Lower lobe of right lung (tissue), 2 donors: ENCODE measurements at regions not wholly inside any gene's neighbourhood (a gene's known extent, or its start where the extent isn't known, plus 50 kb on each side); places are given as distances from the start of the nearest gene placed in this dataset.

Experiments used
- ATAC-seq, 2 donors: fragments of 200-7000 bp; cut with Tn5 transposase; one replicate each; pipeline ENCODE4 v1.9.1; 2020 to 2022; ENCODE audit warnings: mild to moderate bottlenecking in 2 of 2, moderate library complexity in 2 of 2
- DNase-seq: peaks from one replicate; pipeline ENCODE4 v3.0.0-alpha.2; 2020
- H3K27ac ChIP-seq: fragments of 200-600 bp; one replicate; pipeline ENCODE4 v1.8.0; 2022
- H3K27me3 ChIP-seq: fragments of 200-600 bp; one replicate; pipeline ENCODE4 v1.8.0; 2022; ENCODE audit warnings: low read depth
- H3K36me3 ChIP-seq: fragments of 200-600 bp; one replicate; pipeline ENCODE4 v1.8.0; 2022; ENCODE audit warnings: mild to moderate bottlenecking
- H3K4me1 ChIP-seq: fragments of 200-600 bp; one replicate; pipeline ENCODE4 v1.8.0; 2022
- H3K4me3 ChIP-seq: fragments of 200-600 bp; one replicate; pipeline ENCODE4 v1.8.0; 2022; ENCODE audit warnings: mild to moderate bottlenecking
- H3K9me3 ChIP-seq: fragments of 200-600 bp; one replicate; pipeline ENCODE4 v1.8.0; 2022
- intact Hi-C: fragments of 100-400 bp; cut with DNase I; formaldehyde crosslinking; loops from one replicate; pipeline ENCODE4 v1.11.0; 2022
- TF ChIP-seq, protein P1 (sequence below): fragments of 200-600 bp; IDR thresholded peaks from one replicate; pipeline ENCODE4 v1.8.0; 2022; ENCODE audit warnings: antibody characterized with exemption, mild to moderate bottlenecking
- donor health status: DM: no; HTN: yes; CAD: no; lungs with severe emphysema.

GRCh38 chr9:134487066-134487710, 154.4 kb upstream of the COL5A1 start:
- Histone ChIP-seq H3K36me3 (no peaks in the 10 kb centered on the region), H3K4me1 (peaks cover 6% of the 10 kb centered on the region), H3K4me3 (no peak overlapping the region), H3K27me3 (peaks cover 8% of the 10 kb centered on the region), H3K27ac (no peak overlapping the region), H3K9me3 (no peaks in the 10 kb centered on the region)
- no peak for DNase-seq
- ATAC-seq, result no peak
- TF ChIP-seq, protein P1, sequence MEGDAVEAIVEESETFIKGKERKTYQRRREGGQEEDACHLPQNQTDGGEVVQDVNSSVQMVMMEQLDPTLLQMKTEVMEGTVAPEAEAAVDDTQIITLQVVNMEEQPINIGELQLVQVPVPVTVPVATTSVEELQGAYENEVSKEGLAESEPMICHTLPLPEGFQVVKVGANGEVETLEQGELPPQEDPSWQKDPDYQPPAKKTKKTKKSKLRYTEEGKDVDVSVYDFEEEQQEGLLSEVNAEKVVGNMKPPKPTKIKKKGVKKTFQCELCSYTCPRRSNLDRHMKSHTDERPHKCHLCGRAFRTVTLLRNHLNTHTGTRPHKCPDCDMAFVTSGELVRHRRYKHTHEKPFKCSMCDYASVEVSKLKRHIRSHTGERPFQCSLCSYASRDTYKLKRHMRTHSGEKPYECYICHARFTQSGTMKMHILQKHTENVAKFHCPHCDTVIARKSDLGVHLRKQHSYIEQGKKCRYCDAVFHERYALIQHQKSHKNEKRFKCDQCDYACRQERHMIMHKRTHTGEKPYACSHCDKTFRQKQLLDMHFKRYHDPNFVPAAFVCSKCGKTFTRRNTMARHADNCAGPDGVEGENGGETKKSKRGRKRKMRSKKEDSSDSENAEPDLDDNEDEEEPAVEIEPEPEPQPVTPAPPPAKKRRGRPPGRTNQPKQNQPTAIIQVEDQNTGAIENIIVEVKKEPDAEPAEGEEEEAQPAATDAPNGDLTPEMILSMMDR, result no peak
- intact Hi-C loops, result no loop called here

GRCh38 chr9:134488331-134489280, 153.0 kb upstream of the COL5A1 start:
- Histone ChIP-seq H3K36me3 (no peaks in the 10 kb centered on the region), H3K9me3 (no peaks in the 10 kb centered on the region), H3K27ac (no peak overlapping the region), H3K4me1 (peaks cover 6% of the 10 kb centered on the region), H3K27me3 (peaks cover 13% of the 10 kb centered on the region), H3K4me3 (no peak overlapping the region)
- ATAC-seq, result no peak
- no peak for DNase-seq
- intact Hi-C loops, result no loop called here
- TF ChIP-seq, protein P1, result no peak

DNA sequence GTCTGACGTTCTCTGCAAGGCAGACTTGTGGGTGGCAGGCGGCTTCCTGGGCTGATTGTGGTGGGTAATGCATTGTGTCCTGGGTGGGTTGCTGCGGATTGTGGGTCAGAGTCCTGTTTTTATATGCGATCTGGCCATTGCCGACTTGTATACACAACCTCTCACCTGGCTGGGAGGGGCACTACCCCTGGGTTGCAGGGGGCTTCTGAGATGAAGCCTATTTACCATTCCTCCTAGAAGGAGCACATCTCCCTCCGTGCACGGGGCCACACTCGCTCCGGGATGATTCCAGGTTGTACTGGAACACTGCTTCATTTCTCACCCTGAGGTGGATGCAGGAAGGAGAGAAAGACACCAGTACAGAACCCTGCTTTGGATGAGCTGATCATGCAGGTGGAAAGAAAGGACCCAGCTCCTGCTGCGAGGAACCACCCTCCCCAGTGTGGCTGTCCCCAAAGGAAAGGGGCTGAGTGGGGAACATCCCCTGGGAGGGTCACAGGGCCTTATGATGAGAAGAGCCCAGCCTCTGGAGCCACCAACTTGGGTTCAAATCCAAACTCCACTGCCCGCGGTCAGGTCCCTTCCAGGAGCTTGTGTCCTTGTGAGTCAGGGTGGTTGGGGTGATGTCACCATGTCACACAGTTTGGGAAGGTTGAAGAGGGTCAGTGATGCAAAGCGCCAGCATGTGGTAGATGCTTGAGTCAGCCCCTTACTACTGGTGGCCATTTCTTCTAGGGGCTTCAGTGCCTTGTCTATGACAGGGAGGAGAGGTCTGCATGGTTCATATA, 151.8 kb upstream of the COL5A1 start:
- Histone ChIP-seq H3K4me3 (no peak overlapping the region), H3K4me1 (peaks cover 6% of the 10 kb centered on the region), H3K9me3 (no peaks in the 10 kb centered on the region), H3K36me3 (no peaks in the 10 kb centered on the region), H3K27ac (no peak overlapping the region), H3K27me3 (peaks cover 15% of the 10 kb centered on the region)
- TF ChIP-seq, protein P1, result no peak
- no peak for DNase-seq
- ATAC-seq, result no peak
- intact Hi-C loops, result no loop called here

DNA sequence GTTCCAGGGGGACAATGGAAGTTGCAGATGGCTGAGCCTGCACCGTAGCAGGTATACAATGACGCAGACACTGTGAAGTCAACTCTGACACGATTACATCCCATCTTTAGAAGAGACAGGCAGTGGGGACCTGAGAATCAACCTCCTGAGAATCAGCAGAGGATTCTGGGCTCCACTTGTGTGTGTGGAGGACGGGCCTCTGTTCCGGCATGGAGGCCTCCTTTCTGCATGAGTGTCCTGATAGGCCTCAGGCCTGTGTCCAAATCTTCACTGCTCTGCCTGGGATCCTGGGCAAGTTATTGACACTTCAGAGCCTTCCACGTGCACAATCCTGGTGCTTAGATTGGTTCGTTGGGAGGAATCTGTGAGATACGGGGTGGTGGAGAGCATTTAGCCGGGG, 151.2 kb upstream of the COL5A1 start:
- ATAC-seq, result no peak
- intact Hi-C loops, result no loop called here
- Histone ChIP-seq H3K27ac (no peak overlapping the region), H3K9me3 (no peaks in the 10 kb centered on the region), H3K4me3 (no peak overlapping the region), H3K27me3 (peaks cover 11% of the 10 kb centered on the region), H3K36me3 (no peaks in the 10 kb centered on the region), H3K4me1 (peaks cover 6% of the 10 kb centered on the region)
- TF ChIP-seq, protein P1, result no peak
- no peak for DNase-seq

DNA sequence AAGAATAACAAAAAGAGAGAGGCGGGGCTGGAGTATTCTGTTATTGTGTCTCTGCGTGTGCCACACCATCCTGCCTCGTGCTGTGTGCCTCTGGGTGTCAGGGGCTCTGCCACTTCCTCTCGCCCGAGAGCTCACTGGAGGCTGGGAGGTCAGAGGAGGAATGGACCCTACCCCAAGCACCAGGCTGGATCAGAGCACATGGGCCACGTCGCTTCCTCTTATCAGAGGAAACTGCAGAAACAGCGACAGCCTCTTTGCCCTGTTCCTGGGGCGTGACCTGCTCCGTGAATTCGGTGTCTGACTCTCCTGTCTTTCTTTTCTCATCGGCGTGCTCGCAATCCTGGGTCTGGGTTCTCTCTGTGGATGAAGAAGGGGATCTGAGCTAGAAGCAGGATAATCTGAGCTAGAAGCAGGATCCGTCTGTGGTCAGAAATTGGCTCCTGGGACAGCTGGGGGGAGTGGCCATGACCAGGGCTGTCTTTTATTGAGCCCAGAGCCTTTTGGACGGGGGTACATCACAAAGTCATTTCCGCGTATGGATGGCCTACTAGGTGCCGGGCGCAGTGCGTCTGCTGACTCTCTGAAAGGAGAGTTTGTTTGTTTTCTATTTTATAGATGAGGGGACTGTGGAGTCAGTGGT, 150.3 kb upstream of the COL5A1 start:
- no peak for DNase-seq
- no peaks in the 10 kb centered on the region for H3K36me3 ChIP-seq
- ATAC-seq, result no peak
- intact Hi-C loops, result no loop called here
- no peak overlapping the region for H3K4me3 ChIP-seq
- no peaks in the 10 kb centered on the region for H3K9me3 ChIP-seq
- peak overlapping the region; percentile 41 for H3K27ac ChIP-seq
- peaks cover 10% of the 10 kb centered on the region for H3K27me3 ChIP-seq
- TF ChIP-seq, protein P1, result no peak
- peaks cover 6% of the 10 kb centered on the region for H3K4me1 ChIP-seq
